PC-3 (cell line): ENCODE measurements at regions not wholly inside any gene's neighbourhood (a gene's known extent, or its start where the extent isn't known, plus 50 kb on each side); places are given as distances from the start of the nearest gene placed in this dataset.

Source experiments
- EZH2 ChIP-seq: fragments of 300-600 bp; sonication (generic); IDR thresholded peaks from one replicate; pipeline ENCODE4 v1.6.1; 2017; ENCODE audit warnings: antibody characterized with exemption, mild to moderate bottlenecking, low read length; ENCODE audit not compliant: unreplicated experiment
- TF ChIP-seq, protein P1 (sequence below): fragments of 300-600 bp; sonication (generic); conservative IDR thresholded peaks from 2 replicates; pipeline ENCODE4 v1.5.1; 2017; ENCODE audit warnings: antibody characterized with exemption, low read depth, mild to moderate bottlenecking, low read length

DNA sequence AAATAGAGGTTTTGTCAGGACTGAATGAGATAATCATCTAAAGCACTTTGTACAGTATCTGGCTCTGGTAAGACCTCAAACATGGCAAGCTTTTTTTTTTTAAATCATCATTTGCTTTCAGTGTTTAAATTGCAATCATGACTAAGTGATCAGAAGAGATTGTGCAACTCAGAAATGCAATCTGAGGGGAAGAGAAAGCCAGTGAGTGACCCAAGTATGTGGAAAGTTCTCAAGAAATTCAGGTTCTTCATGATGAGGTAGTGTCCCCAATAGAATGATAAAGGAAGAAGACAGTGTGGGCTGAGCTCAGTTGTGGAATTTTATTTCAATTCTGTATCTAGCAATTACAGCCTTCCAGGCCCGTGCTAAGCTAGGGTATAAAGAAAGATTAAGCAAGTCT lies 132.2 kb upstream of the TBC1D5 start:
- TF ChIP-seq, protein P1, sequence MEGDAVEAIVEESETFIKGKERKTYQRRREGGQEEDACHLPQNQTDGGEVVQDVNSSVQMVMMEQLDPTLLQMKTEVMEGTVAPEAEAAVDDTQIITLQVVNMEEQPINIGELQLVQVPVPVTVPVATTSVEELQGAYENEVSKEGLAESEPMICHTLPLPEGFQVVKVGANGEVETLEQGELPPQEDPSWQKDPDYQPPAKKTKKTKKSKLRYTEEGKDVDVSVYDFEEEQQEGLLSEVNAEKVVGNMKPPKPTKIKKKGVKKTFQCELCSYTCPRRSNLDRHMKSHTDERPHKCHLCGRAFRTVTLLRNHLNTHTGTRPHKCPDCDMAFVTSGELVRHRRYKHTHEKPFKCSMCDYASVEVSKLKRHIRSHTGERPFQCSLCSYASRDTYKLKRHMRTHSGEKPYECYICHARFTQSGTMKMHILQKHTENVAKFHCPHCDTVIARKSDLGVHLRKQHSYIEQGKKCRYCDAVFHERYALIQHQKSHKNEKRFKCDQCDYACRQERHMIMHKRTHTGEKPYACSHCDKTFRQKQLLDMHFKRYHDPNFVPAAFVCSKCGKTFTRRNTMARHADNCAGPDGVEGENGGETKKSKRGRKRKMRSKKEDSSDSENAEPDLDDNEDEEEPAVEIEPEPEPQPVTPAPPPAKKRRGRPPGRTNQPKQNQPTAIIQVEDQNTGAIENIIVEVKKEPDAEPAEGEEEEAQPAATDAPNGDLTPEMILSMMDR = no peak
- TF ChIP-seq EZH2 = no peak
